ENCODE measurements at regions not wholly inside any gene's neighbourhood (a gene's known extent, or its start where the extent isn't known, plus 50 kb on each side); places are given as distances from the start of the nearest gene placed in this dataset.

DNA sequence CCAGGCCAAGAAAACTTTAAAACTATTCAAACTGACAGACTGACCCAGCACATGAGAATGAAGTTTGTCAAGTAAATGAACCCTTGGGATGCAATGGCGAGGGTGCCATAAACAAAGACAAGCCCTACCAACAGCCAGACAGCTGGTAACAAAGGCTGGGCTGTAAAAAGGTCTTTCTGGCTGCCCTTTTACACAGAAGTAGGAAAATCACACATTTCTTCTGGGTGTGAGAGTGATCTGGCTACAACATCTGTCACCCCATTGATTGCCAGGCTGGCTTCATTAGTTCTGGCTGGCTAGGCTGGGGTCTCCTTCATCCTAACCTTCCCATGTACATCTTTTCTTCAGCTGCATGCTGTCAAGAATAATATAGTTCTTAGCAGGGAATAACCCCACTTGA is 83.6 kb upstream of the FOXD3 start:
- Histone ChIP-seq H3K27ac (no peak overlapping the region), H3K9me3 (no peaks in the 10 kb centered on the region), H3K4me3 (no peak overlapping the region), H3K27me3 (no peaks in the 10 kb centered on the region), H3K4me1 (no peaks in the 10 kb centered on the region), H3K36me3 (no peaks in the 10 kb centered on the region)
- TF ChIP-seq, protein P1, sequence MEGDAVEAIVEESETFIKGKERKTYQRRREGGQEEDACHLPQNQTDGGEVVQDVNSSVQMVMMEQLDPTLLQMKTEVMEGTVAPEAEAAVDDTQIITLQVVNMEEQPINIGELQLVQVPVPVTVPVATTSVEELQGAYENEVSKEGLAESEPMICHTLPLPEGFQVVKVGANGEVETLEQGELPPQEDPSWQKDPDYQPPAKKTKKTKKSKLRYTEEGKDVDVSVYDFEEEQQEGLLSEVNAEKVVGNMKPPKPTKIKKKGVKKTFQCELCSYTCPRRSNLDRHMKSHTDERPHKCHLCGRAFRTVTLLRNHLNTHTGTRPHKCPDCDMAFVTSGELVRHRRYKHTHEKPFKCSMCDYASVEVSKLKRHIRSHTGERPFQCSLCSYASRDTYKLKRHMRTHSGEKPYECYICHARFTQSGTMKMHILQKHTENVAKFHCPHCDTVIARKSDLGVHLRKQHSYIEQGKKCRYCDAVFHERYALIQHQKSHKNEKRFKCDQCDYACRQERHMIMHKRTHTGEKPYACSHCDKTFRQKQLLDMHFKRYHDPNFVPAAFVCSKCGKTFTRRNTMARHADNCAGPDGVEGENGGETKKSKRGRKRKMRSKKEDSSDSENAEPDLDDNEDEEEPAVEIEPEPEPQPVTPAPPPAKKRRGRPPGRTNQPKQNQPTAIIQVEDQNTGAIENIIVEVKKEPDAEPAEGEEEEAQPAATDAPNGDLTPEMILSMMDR (IDR thresholded peaks at IDR 0.05), result no peak
- no peak for TF ChIP-seq POLR2A (IDR thresholded peaks at IDR 0.05)
- no peak for DNase-seq

DNA sequence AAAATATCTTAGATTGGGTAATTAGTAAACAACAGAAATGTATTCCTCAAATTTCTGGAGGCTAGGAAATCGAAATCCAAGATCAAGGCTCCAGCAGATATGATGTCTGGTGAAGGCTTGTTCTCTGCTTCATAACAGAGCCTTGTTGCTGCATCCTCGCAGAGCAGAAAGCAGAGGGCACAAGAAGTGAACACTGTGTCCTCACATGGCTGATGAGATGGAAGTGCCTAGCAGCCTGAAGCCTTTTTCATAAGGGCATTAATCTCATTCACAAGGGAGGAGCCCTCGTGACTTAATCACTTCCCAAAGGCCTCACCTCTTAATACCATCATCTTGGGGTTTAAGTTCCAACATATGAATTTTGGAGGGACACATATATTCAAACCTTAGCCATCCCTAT is 77.2 kb upstream of the FOXD3 start:
- no peak for DNase-seq
- H3K9me3 ChIP-seq, result no peaks in the 10 kb centered on the region
- no peak overlapping the region for H3K4me3 ChIP-seq
- no peaks in the 10 kb centered on the region for H3K36me3 ChIP-seq
- TF ChIP-seq, protein P1 (IDR thresholded peaks at IDR 0.05), result no peak
- no peak for TF ChIP-seq POLR2A (IDR thresholded peaks at IDR 0.05)
- no peaks in the 10 kb centered on the region for H3K4me1 ChIP-seq
- H3K27ac ChIP-seq, result no peak overlapping the region
- H3K27me3 ChIP-seq, result no peaks in the 10 kb centered on the region

DNA sequence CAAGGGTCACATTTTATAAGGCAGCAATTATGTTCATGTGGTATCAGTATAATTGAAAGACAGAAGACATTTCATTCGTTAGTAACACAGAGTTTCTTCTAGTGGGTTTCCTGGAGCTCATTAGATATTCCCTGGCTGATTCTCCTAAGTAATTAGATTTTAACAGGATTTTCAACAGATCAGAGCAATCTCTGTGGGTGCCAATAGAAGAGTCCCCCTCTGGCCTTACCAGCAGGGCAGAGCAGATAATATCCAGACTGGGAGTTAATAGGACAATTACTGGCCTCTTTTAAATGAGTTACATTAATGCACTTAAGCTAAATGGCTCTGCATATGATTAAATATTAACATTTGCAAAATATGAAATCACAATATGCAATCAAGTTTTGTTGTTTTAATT is 74.2 kb upstream of the FOXD3 start:
- TF ChIP-seq, protein P1 (IDR thresholded peaks at IDR 0.05), result no peak
- TF ChIP-seq POLR2A (IDR thresholded peaks at IDR 0.05), result no peak
- H3K36me3 ChIP-seq, result no peaks in the 10 kb centered on the region
- no peaks in the 10 kb centered on the region for H3K27me3 ChIP-seq
- DNase-seq, result no peak
- no peak overlapping the region for H3K27ac ChIP-seq
- no peaks in the 10 kb centered on the region for H3K4me1 ChIP-seq
- no peaks in the 10 kb centered on the region for H3K9me3 ChIP-seq
- no peak overlapping the region for H3K4me3 ChIP-seq

DNA sequence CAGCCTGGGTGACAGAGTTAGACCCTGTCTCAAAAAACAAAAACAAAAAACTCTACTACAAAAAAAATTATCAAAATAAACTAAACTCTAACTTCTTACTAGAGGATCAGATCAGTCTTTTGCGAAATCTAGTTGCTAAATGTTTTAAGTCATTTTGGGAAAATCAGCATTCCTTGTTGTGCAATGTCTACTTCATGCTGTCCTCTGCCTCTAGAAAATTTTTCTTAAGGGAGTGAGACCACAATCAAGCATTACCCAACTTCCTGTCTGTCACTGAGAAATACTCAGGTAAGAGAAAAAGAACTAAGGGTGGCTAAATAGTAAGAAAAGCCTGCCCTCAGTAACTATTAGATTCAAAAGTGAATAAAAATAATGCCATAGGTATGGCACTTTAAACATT is 67.2 kb upstream of the FOXD3 start:
- H3K9me3 ChIP-seq, result no peaks in the 10 kb centered on the region
- DNase-seq, result no peak
- TF ChIP-seq POLR2A (IDR thresholded peaks at IDR 0.05), result no peak
- TF ChIP-seq, protein P1 (IDR thresholded peaks at IDR 0.05), result no peak
- no peak overlapping the region for H3K27ac ChIP-seq
- no peaks in the 10 kb centered on the region for H3K4me1 ChIP-seq
- no peaks in the 10 kb centered on the region for H3K36me3 ChIP-seq
- no peak overlapping the region for H3K4me3 ChIP-seq
- no peaks in the 10 kb centered on the region for H3K27me3 ChIP-seq

DNA sequence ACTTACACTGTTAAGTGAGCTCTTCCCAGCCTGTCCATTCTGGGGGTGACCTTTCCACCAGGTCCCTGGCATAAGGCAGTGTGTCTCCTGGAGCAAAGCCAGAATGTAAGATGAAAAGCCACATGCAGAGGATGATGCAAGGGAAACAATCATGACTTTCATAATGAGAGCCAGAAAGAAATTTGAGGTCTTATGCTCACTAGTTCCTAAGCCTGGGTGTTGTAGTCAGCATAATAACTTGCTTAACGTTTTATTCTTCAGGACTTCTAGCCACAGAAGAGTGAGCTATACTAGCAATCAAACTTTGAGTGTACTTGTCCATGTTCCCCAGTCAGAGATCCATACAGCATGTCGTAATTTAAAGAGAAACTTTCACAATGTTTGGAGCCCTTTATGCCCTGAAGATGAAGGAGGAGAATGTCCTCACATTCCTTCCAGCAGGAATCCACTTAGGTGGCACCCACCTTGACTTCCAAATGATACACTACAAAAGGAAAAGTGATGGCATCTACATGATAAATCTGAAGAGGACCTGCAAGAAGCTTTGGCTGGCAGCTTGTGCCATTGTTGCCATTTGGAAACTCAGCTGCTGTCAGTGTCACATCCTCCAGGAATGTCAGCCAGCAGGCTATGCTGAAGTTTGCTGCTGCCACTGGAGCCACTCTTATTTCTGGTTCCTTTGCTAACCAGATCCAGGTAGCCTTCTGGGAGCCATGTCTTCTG is 60.5 kb upstream of the FOXD3 start:
- H3K4me3 ChIP-seq, result no peak overlapping the region
- H3K9me3 ChIP-seq, result no peaks in the 10 kb centered on the region
- no peak for TF ChIP-seq POLR2A (IDR thresholded peaks at IDR 0.05)
- TF ChIP-seq, protein P1 (IDR thresholded peaks at IDR 0.05), result no peak
- no peaks in the 10 kb centered on the region for H3K36me3 ChIP-seq
- no peaks in the 10 kb centered on the region for H3K4me1 ChIP-seq
- no peak for DNase-seq
- no peaks in the 10 kb centered on the region for H3K27me3 ChIP-seq
- H3K27ac ChIP-seq, result no peak overlapping the region

DNA sequence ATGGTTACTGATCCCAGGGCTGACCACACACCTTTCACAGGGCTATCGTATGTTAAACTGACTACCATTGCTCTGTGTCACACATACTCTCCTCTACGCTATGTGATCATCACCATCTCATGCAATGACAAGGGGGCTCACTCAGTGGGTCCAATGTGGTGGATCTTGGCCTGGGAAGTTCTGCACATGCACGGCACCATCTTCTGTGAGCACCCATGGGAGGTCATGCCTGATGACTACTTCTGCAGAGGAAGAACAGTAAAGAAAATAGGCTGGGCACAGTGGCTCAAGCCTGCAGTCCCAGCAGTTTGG is 60.0 kb upstream of the FOXD3 start:
- H3K27ac ChIP-seq, result no peak overlapping the region
- no peak for DNase-seq
- no peaks in the 10 kb centered on the region for H3K9me3 ChIP-seq
- no peaks in the 10 kb centered on the region for H3K27me3 ChIP-seq
- TF ChIP-seq, protein P1 (IDR thresholded peaks at IDR 0.05), result no peak
- no peak for TF ChIP-seq POLR2A (IDR thresholded peaks at IDR 0.05)
- no peak overlapping the region for H3K4me3 ChIP-seq
- H3K4me1 ChIP-seq, result no peaks in the 10 kb centered on the region
- H3K36me3 ChIP-seq, result no peaks in the 10 kb centered on the region
